Neural crest cell (in vitro differentiated cells): ENCODE measurements at regions not wholly inside any gene's neighbourhood (a gene's known extent, or its start where the extent isn't known, plus 50 kb on each side); places are given as distances from the start of the nearest gene placed in this dataset.

Experiments used
- DNase-seq: peaks from one replicate; pipeline ENCODE4 v3.0.0; 2021; ENCODE audit warnings: low read depth, mixed read lengths, low spot score
- H3K27ac Mint-ChIP-seq: one replicate; pipeline ENCODE4 v1.8.0; 2021; ENCODE audit warnings: mild to moderate bottlenecking, mixed read lengths; ENCODE audit not compliant: unreplicated experiment
- H3K27me3 Mint-ChIP-seq: 2 replicates; pipeline ENCODE4 v1.8.0; 2021; ENCODE audit warnings: low read depth, mild to moderate bottlenecking, mixed read lengths
- H3K36me3 Mint-ChIP-seq: 2 replicates; pipeline ENCODE4 v1.8.0; 2021; ENCODE audit warnings: low read depth, mild to moderate bottlenecking, mixed read lengths
- H3K4me1 Mint-ChIP-seq: 2 replicates; pipeline ENCODE4 v1.8.0; 2021; ENCODE audit warnings: mixed read lengths
- H3K4me3 Mint-ChIP-seq: one replicate; pipeline ENCODE4 v1.8.0; 2021; ENCODE audit warnings: mild to moderate bottlenecking, mixed read lengths
- H3K9me3 Mint-ChIP-seq: 2 replicates; pipeline ENCODE4 v1.8.0; 2021; ENCODE audit warnings: mixed read lengths
- CTCF ChIP-seq: fragments of 200-600 bp; sonication (generic); conservative IDR thresholded peaks from 2 replicates; pipeline ENCODE4 v1.5.0; 2021; ENCODE audit warnings: antibody characterized with exemption, mild to moderate bottlenecking

GRCh38 chr5:56359809-56360685 lies 126.9 kb upstream of the ANKRD55 start:
- H3K9me3 Mint-ChIP-seq = peaks cover 5% of the 10 kb centered on the region
- peaks cover 32% of the 10 kb centered on the region for H3K4me1 Mint-ChIP-seq
- H3K27me3 Mint-ChIP-seq = no peaks in the 10 kb centered on the region
- DNase-seq = no peak
- no peak overlapping the region for H3K4me3 Mint-ChIP-seq
- H3K36me3 Mint-ChIP-seq = no peaks in the 10 kb centered on the region
- TF ChIP-seq CTCF = no peak
- H3K27ac Mint-ChIP-seq = no peak overlapping the region

GRCh38 chr5:56358703-56359681 lies 125.9 kb upstream of the ANKRD55 start:
- no peak overlapping the region for H3K4me3 Mint-ChIP-seq
- peaks cover 32% of the 10 kb centered on the region for H3K4me1 Mint-ChIP-seq

DNA sequence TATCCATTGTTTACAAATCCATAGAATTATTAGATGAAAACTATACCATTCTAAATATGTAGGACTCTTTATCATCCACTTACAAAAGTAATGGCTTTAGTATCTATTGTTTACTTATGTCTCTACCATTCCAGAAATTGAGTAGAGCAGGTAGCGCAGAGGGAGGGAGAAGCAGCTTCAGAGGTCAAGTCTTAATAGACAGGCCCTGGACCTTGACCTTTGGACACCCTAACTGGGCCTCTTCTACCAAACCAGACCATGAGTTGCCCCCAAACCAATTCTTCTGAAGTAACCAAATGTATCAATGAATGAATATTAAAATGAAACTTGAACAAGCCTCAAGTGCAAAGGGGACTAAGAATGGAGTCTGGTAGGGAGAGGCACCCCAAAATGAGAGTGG lies 124.9 kb upstream of the ANKRD55 start:
- Mint-ChIP-seq H3K9me3 (peaks cover 5% of the 10 kb centered on the region), H3K27me3 (no peaks in the 10 kb centered on the region), H3K27ac (no peak overlapping the region), H3K4me1 (peaks cover 32% of the 10 kb centered on the region), H3K36me3 (no peaks in the 10 kb centered on the region), H3K4me3 (no peak overlapping the region)
- DNase-seq = no peak
- no peak for TF ChIP-seq CTCF

More at GRCh38 chr5:56358703-56359681, 125.9 kb upstream of the ANKRD55 start:
- Mint-ChIP-seq H3K27me3 (no peaks in the 10 kb centered on the region), H3K27ac (peak overlapping the region; percentile 60), H3K9me3 (peaks cover 5% of the 10 kb centered on the region), H3K36me3 (no peaks in the 10 kb centered on the region)
- TF ChIP-seq CTCF = no peak
- no peak for DNase-seq

- no peak for DNase-seq
- Mint-ChIP-seq H3K4me3 (no peak overlapping the region), H3K9me3 (peaks cover 5% of the 10 kb centered on the region), H3K4me1 (peaks cover 32% of the 10 kb centered on the region), H3K27ac (no peak overlapping the region), H3K36me3 (no peaks in the 10 kb centered on the region), H3K27me3 (no peaks in the 10 kb centered on the region)
- no peak for TF ChIP-seq CTCF
Measured at GRCh38 chr5:56357426-56357825, 124.3 kb upstream of the ANKRD55 start.

DNA sequence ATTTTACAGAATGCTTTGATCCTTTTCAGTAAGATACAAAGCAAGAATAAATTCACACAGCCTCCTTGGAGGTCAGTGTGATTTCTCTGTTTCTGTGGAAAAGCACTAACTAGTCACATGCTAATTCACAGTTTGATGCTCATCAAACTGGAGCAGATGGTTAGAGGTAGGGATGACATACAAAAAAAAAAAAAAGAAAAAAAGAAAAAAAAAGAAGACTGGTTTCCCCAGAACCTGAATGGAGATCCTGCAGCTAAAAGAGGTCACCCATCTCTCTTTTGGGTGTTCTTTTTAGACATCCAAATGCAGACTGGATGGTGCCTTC lies 123.7 kb upstream of the ANKRD55 start:
- no peak overlapping the region for H3K4me3 Mint-ChIP-seq
- H3K27ac Mint-ChIP-seq = no peak overlapping the region

More for the DNA sequence above, 123.7 kb upstream of the ANKRD55 start:
- peaks cover 5% of the 10 kb centered on the region for H3K9me3 Mint-ChIP-seq
- peaks cover 32% of the 10 kb centered on the region for H3K4me1 Mint-ChIP-seq
- H3K27me3 Mint-ChIP-seq = no peaks in the 10 kb centered on the region
- H3K36me3 Mint-ChIP-seq = no peaks in the 10 kb centered on the region
- DNase-seq = no peak
- TF ChIP-seq CTCF = no peak
